ENCODE measurements at regions not wholly inside any gene's neighbourhood (a gene's known extent, or its start where the extent isn't known, plus 50 kb on each side); places are given as distances from the start of the nearest gene placed in this dataset.

DNA sequence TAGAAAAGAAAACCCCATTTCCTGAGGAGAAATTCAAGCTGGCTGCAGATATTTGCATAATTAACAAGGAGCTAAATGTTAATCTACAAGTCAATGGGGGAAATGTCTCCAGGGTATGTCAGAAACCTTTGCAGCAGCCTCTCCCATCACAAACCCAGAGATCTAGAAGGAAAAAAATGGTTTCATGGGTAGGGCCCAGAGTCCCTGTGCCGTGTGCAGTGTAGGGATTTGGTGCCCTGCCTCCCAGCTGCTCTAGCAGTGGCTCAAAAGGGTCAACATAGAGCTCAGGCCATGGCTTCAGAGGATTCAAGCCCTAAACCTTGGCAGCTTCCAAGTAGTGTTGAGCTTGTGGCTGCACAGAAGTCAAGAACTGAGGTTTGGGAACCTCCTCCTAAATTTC, 290.2 kb upstream of the TMEFF2 start:
- DNase-seq (ENCODE audit: insufficient read length, low spot score) (no peak), FAIRE-seq (no peak)
- TF ChIP-seq, protein P1, sequence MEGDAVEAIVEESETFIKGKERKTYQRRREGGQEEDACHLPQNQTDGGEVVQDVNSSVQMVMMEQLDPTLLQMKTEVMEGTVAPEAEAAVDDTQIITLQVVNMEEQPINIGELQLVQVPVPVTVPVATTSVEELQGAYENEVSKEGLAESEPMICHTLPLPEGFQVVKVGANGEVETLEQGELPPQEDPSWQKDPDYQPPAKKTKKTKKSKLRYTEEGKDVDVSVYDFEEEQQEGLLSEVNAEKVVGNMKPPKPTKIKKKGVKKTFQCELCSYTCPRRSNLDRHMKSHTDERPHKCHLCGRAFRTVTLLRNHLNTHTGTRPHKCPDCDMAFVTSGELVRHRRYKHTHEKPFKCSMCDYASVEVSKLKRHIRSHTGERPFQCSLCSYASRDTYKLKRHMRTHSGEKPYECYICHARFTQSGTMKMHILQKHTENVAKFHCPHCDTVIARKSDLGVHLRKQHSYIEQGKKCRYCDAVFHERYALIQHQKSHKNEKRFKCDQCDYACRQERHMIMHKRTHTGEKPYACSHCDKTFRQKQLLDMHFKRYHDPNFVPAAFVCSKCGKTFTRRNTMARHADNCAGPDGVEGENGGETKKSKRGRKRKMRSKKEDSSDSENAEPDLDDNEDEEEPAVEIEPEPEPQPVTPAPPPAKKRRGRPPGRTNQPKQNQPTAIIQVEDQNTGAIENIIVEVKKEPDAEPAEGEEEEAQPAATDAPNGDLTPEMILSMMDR (IDR thresholded peaks at IDR 0.05; ENCODE audit: insufficient read depth, missing control alignments): no peak

- TF ChIP-seq, protein P1 (IDR thresholded peaks at IDR 0.05; ENCODE audit: insufficient read depth, missing control alignments): no peak
- DNase-seq (ENCODE audit: insufficient read length, low spot score) (no peak), FAIRE-seq (no peak)
These were observed 286.3 kb upstream of the TMEFF2 start for GRCh38 chr2:192480984-192481383.

DNA sequence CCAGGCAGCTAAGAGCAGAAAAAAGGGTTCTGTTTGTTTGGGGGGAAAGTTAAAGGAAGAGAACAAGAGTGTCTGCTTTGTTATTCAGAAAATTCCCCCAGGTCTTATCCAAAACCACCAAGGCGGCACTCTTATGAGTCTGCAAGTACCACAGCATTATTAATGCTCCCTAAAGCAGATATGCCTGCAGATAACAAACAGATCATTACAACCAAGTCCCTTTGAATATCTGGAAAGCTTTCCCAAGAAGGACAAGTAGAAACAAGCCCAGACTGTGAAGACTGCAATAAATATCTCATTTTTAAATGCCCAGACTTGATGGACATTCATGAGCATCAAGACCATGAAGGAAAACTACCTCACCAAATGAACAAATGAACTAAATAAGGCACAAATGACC, 278.6 kb upstream of the TMEFF2 start:
- DNase-seq (ENCODE audit: insufficient read length, low spot score): no peak
- TF ChIP-seq, protein P1 (IDR thresholded peaks at IDR 0.05; ENCODE audit: insufficient read depth, missing control alignments): no peak
- no peak for FAIRE-seq

- FAIRE-seq (no peak), DNase-seq (ENCODE audit: insufficient read length, low spot score) (no peak)
- TF ChIP-seq, protein P1 (IDR thresholded peaks at IDR 0.05; ENCODE audit: insufficient read depth, missing control alignments): no peak
These were observed 277.2 kb upstream of the TMEFF2 start for GRCh38 chr2:192471982-192472381.

DNA sequence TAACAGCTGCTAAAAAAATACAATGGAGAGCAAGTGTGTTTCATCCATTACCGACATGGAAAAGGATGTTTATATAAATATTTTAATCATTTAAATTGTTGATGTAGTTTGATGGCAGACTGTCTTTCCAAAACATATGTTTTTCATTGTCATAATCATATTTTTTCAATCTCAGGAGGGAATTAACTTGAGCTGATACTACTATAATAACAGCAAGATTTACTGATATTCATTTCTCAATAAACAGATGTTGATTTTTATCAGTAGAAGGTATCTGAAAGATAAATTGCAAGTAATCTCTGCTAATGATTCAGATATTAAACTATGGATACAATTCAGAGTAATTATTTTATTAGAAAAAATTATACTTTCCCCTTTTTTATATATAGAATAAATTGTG, 274.9 kb upstream of the TMEFF2 start:
- no peak for DNase-seq (ENCODE audit: insufficient read length, low spot score)
- TF ChIP-seq, protein P1 (IDR thresholded peaks at IDR 0.05; ENCODE audit: insufficient read depth, missing control alignments): no peak
- no peak for FAIRE-seq

- DNase-seq (ENCODE audit: insufficient read length, low spot score): no peak
- TF ChIP-seq, protein P1 (IDR thresholded peaks at IDR 0.05; ENCODE audit: insufficient read depth, missing control alignments): no peak
- FAIRE-seq: no peak
These were observed 273.4 kb upstream of the TMEFF2 start for GRCh38 chr2:192467953-192468660.

GRCh38 chr2:192465141-192465540, 270.4 kb upstream of the TMEFF2 start:
- FAIRE-seq (no peak), DNase-seq (ENCODE audit: insufficient read length, low spot score) (no peak)
- TF ChIP-seq, protein P1 (IDR thresholded peaks at IDR 0.05; ENCODE audit: insufficient read depth, missing control alignments): no peak

All from D721Med (cell line).